ENCODE measurements at regions not wholly inside any gene's neighbourhood (a gene's known extent, or its start where the extent isn't known, plus 50 kb on each side); places are given as distances from the start of the nearest gene placed in this dataset.

DNA sequence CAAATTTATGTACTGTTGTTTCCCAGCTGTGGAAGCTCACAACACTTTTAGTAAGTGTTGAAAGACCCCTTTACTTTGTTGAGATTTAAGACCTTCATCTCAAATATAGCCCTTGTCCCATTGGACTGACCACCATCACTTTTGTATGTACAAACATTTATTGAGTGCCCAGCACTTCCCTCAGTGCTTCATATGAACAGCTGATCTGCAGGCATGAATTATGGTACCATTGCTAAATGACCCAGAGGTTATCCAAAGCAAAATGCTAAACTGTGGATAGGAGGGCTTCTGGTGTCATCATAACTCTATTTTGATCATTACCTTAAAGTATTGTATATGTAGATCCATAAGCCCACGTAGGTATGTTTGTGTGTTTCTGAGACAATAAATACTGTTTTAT, 285.7 kb upstream of the RGS6 start:
- Histone ChIP-seq H3K27me3 (no peaks in the 10 kb centered on the region), H3K27ac (no peak overlapping the region), H3K4me3 (no peak overlapping the region), H3K9me3 (peaks cover 0 to 4% (median 0%) of the 10 kb centered on the region in 4 donors), H3K36me3 (peaks cover 0 to 6% (median 0%) of the 10 kb centered on the region in 4 donors), H3K4me1 (peaks cover 0 to 12% (median 10%) of the 10 kb centered on the region in 4 donors)
- no peak for DNase-seq
- no peak for TF ChIP-seq POLR2A (IDR thresholded peaks at IDR 0.05)
- no peak for TF ChIP-seq EP300 (IDR thresholded peaks at IDR 0.05)
- TF ChIP-seq POLR2AphosphoS5 (IDR thresholded peaks at IDR 0.05), result no peak
- TF ChIP-seq, protein P1, sequence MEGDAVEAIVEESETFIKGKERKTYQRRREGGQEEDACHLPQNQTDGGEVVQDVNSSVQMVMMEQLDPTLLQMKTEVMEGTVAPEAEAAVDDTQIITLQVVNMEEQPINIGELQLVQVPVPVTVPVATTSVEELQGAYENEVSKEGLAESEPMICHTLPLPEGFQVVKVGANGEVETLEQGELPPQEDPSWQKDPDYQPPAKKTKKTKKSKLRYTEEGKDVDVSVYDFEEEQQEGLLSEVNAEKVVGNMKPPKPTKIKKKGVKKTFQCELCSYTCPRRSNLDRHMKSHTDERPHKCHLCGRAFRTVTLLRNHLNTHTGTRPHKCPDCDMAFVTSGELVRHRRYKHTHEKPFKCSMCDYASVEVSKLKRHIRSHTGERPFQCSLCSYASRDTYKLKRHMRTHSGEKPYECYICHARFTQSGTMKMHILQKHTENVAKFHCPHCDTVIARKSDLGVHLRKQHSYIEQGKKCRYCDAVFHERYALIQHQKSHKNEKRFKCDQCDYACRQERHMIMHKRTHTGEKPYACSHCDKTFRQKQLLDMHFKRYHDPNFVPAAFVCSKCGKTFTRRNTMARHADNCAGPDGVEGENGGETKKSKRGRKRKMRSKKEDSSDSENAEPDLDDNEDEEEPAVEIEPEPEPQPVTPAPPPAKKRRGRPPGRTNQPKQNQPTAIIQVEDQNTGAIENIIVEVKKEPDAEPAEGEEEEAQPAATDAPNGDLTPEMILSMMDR (IDR thresholded peaks at IDR 0.05), result no peak
- intact Hi-C loops (cut with DNase I), result no loop called here
- 16 to 65% methylated on average over 1 of the region's 1 CpG for WGBS, 2 donors

DNA sequence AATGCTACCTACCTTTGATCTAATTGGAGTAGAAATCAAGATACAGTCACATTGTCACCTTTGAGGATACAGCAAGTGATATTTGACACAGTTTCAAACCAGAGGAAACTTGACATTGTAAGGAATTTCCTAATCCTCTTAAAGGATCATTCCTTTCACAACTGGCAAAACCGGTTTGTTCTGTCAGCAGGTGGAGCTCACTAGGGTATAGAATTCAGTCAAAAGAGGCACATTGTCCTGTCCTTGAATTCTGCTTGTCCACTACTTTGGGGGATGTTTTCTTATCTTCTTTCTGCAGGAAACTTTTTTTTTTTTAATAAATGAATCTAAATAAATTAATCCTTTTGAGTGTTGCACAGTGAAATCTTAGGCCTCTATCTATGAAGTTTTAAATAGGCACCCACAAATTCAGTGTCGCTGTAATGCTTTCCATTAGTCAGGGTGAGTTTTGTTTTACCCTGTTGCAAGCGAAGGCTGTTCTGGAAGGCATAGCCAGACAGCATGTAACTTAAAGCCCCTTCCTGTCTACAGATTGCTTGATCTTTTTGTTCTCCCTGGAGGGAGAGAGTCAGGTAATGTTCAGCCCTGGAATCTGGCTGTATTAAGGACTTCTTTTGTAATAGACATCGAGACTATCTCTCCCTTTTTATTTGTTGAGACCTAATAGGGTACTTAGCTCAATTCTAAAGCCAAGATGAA, 285.0 kb upstream of the RGS6 start:
- Histone ChIP-seq H3K27ac (no peak overlapping the region), H3K27me3 (no peaks in the 10 kb centered on the region), H3K4me3 (no peak overlapping the region), H3K9me3 (peaks cover 0 to 4% (median under 1%) of the 10 kb centered on the region in 4 donors), H3K36me3 (peaks cover 0 to 12% (median 0%) of the 10 kb centered on the region in 4 donors), H3K4me1 (peaks cover 0 to 16% (median 13%) of the 10 kb centered on the region in 4 donors)
- intact Hi-C loops (cut with DNase I), result no loop called here
- no peak for DNase-seq
- WGBS, 2 donors, result 59 to 79% methylated on average over 4 of the region's 4 CpGs
- TF ChIP-seq EP300 (IDR thresholded peaks at IDR 0.05), result no peak
- TF ChIP-seq, protein P1 (IDR thresholded peaks at IDR 0.05), result no peak
- TF ChIP-seq POLR2A (IDR thresholded peaks at IDR 0.05), result no peak
- no peak for TF ChIP-seq POLR2AphosphoS5 (IDR thresholded peaks at IDR 0.05)

DNA sequence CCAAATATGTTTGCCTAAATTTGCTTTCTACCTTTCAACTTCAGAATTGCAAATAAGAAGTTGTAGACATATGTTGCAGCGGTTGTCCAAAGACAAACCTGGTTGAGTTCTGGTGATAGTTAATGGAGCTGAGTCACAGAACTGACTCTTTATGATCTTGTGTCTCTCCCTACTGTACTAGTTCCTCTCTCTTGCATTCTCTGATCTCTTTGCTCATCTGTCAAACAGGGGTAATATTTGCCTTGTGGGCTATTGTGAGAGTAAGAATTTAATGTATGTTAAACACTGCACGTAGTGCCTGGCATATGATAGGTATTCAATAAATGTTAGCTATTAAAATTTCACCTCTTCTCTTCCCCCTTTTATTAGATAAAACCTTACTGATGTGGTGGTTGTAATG, 283.5 kb upstream of the RGS6 start:
- 75 to 86% methylated on average over 2 of the region's 2 CpGs for WGBS, 2 donors
- no peak for DNase-seq
- Histone ChIP-seq H3K27me3 (no peaks in the 10 kb centered on the region), H3K4me3 (no peak overlapping the region), H3K36me3 (peaks cover 0 to 13% (median 0%) of the 10 kb centered on the region in 4 donors), H3K9me3 (peaks cover 0 to 6% (median 0%) of the 10 kb centered on the region in 4 donors), H3K4me1 (peaks cover 0 to 16% (median 13%) of the 10 kb centered on the region in 4 donors), H3K27ac (no peak overlapping the region)
- TF ChIP-seq POLR2AphosphoS5 (IDR thresholded peaks at IDR 0.05) (no peak), EP300 (IDR thresholded peaks at IDR 0.05) (no peak), POLR2A (IDR thresholded peaks at IDR 0.05) (no peak)
- TF ChIP-seq, protein P1 (IDR thresholded peaks at IDR 0.05), result no peak
- intact Hi-C loops (cut with DNase I), result no loop called here

DNA sequence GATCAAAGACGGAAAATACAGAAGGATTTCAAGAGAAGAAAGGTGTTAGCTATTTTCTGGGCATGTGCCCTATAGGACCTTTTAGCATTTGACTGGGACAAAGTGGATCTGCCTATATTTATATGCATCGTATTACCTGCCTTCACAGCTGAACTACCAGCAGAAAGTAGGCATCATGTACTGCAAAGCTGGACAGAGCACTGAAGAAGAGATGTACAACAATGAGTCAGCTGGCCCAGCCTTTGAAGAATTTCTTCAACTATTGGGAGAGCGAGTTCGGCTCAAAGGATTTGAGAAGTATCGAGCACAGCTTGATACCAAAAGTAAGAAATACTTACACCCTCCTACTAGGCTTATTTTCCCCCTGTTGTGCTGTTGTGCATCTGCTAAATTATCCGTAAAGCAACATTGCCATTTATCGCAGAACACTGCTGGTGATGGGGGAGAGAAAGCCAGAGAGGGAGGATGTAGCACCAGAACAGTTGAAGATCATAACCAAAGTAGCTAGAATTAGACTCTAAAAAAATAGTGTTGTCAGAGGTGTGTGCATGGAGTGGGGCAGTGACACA, 282.0 kb upstream of the RGS6 start:
- WGBS, 2 donors, result 97% methylated on average over 7 of the region's 7 CpGs
- Histone ChIP-seq H3K4me1 (peaks cover 0 to 16% (median 13%) of the 10 kb centered on the region in 4 donors), H3K27ac (no peak overlapping the region), H3K9me3 (peaks cover 0 to 6% (median 0%) of the 10 kb centered on the region in 4 donors), H3K4me3 (no peak overlapping the region), H3K27me3 (no peaks in the 10 kb centered on the region), H3K36me3 (peaks cover 0 to 13% (median 0%) of the 10 kb centered on the region in 4 donors)
- TF ChIP-seq POLR2A (IDR thresholded peaks at IDR 0.05), result no peak
- no peak for TF ChIP-seq POLR2AphosphoS5 (IDR thresholded peaks at IDR 0.05)
- TF ChIP-seq, protein P1 (IDR thresholded peaks at IDR 0.05), result no peak
- TF ChIP-seq EP300 (IDR thresholded peaks at IDR 0.05), result no peak
- no peak for DNase-seq
- intact Hi-C loops (cut with DNase I), result no loop called here

All from sigmoid colon (tissue), 6 donors.